ENCODE measurements at regions not wholly inside any gene's neighbourhood (a gene's known extent, or its start where the extent isn't known, plus 50 kb on each side); places are given as distances from the start of the nearest gene placed in this dataset.
"Not testable (repeated sequence)": the region's sequence is repeated elsewhere in the genome, so short reads cannot be mapped to it uniquely, and the experiment has no call there.

DNA sequence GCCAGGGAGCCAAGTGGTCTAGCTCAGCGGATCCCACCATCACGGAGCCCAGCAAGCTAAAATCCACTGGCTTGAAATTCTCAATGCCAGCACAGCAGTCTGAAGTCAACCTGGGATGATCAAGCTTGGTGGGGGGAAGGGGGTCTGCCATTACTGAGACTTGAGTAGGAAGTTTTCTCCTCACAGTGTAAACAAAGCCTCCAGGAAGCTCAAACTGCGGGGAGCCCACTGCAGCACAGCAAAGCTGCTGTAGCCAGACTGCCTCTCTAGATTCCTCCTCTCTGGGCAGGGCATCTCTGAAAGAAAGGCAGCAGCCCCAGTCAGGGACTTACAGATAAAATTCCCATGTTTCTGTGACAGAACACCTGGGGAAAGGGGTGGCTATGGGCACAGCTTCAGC lies 98.8 kb upstream of the TRPC5 start:
- not testable (repeated sequence) for TF ChIP-seq SP1 (IDR thresholded peaks at IDR 0.05); L3MBTL2 (conservative IDR thresholded peaks at IDR 0.05); HDGF (IDR thresholded peaks at IDR 0.05; ENCODE audit: borderline replicate concordance); ZNF384 (IDR thresholded peaks at IDR 0.05); BHLHE40 (IDR thresholded peaks at IDR 0.05; ENCODE audit: borderline replicate concordance); TARDBP (IDR thresholded peaks at IDR 0.05); CTBP1 (IDR thresholded peaks at IDR 0.05; ENCODE audit: borderline replicate concordance); FOXM1 (IDR thresholded peaks at IDR 0.05; ENCODE audit: borderline replicate concordance); ARNT (IDR thresholded peaks at IDR 0.05); FOXK2 (IDR thresholded peaks at IDR 0.05)
- TF ChIP-seq, protein P1, sequence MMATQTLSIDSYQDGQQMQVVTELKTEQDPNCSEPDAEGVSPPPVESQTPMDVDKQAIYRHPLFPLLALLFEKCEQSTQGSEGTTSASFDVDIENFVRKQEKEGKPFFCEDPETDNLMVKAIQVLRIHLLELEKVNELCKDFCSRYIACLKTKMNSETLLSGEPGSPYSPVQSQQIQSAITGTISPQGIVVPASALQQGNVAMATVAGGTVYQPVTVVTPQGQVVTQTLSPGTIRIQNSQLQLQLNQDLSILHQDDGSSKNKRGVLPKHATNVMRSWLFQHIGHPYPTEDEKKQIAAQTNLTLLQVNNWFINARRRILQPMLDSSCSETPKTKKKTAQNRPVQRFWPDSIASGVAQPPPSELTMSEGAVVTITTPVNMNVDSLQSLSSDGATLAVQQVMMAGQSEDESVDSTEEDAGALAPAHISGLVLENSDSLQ (IDR thresholded peaks at IDR 0.05): not testable (repeated sequence)

Measured in HEK293T (cell line).